Middle frontal gyrus (tissue), 1 donor: ENCODE measurements at regions not wholly inside any gene's neighbourhood (a gene's known extent, or its start where the extent isn't known, plus 50 kb on each side); places are given as distances from the start of the nearest gene placed in this dataset.
"Not testable (repeated sequence)": the region's sequence is repeated elsewhere in the genome, so short reads cannot be mapped to it uniquely, and the experiment has no call there.

Experiments used
- DNase-seq: peaks from one replicate; pipeline ENCODE4 v3.0.0-alpha.2; 2015; ENCODE audit warnings: low spot score; ENCODE audit errors: extremely low spot score

- no peak for DNase-seq
Measured at GRCh38 chr12:102669056-102669455, 188.7 kb upstream of the IGF1 start.

- not testable (repeated sequence) for DNase-seq
Measured at GRCh38 chr12:102666176-102666575, 185.8 kb upstream of the IGF1 start.

- no peak for DNase-seq
Measured at GRCh38 chr12:102659200-102659911, 179.0 kb upstream of the IGF1 start.

- no peak for DNase-seq
Measured at GRCh38 chr12:102653406-102653805, 173.0 kb upstream of the IGF1 start.

- DNase-seq: no peak
Measured at GRCh38 chr12:102652645-102653313, 172.4 kb upstream of the IGF1 start.

- no peak for DNase-seq
Measured at GRCh38 chr12:102645968-102646367, 165.6 kb upstream of the IGF1 start.

- no peak for DNase-seq
Measured at GRCh38 chr12:102643879-102644575, 163.7 kb upstream of the IGF1 start.

- DNase-seq: no peak
Measured at GRCh38 chr12:102642199-102642598, 161.8 kb upstream of the IGF1 start.

- DNase-seq: not testable (repeated sequence)
Measured at GRCh38 chr12:102640658-102641057, 160.3 kb upstream of the IGF1 start.

- DNase-seq: no peak
Measured at GRCh38 chr12:102638777-102639176, 158.4 kb upstream of the IGF1 start.

GRCh38 chr12:102633981-102634605, 153.7 kb upstream of the IGF1 start:
- DNase-seq: no peak

- no peak for DNase-seq
Measured at GRCh38 chr12:102631274-102631673, 150.9 kb upstream of the IGF1 start.

- DNase-seq: no peak
Measured at GRCh38 chr12:102629262-102629888, 149.0 kb upstream of the IGF1 start.

- DNase-seq: no peak
Measured at GRCh38 chr12:102625819-102626218, 145.5 kb upstream of the IGF1 start.

GRCh38 chr12:102622618-102623017, 142.3 kb upstream of the IGF1 start:
- DNase-seq: no peak

- no peak for DNase-seq
Measured at GRCh38 chr12:102618197-102618877, 138.0 kb upstream of the IGF1 start.

- DNase-seq: no peak
Measured at GRCh38 chr12:102616692-102617091, 136.3 kb upstream of the IGF1 start.

- no peak for DNase-seq
Measured at GRCh38 chr12:102611995-102612394, 131.6 kb upstream of the IGF1 start.

- DNase-seq: no peak
Measured at GRCh38 chr12:102609996-102610395, 129.6 kb upstream of the IGF1 start.

GRCh38 chr12:102603021-102603420, 122.7 kb upstream of the IGF1 start:
- no peak for DNase-seq

GRCh38 chr12:102602521-102602920, 122.2 kb upstream of the IGF1 start:
- DNase-seq: no peak
